K562 (cell line): ENCODE measurements at regions not wholly inside any gene's neighbourhood (a gene's known extent, or its start where the extent isn't known, plus 50 kb on each side); places are given as distances from the start of the nearest gene placed in this dataset.

Experiments used
- ATAC-seq: fragments of 200-7000 bp; cut with Tn5 transposase; 3 replicates; pipeline ENCODE4 v1.9.1; 2020; ENCODE audit warnings: moderate library complexity
- BruUV-seq: library from RNA; stranded (reverse); fragments of 400-500 nt; replicated peaks from 2 replicates; lab custom pipeline; 2021; lab: Mats Ljungman, UMichigan
- CTCF ChIA-PET: fragments of 300-600 bp; formaldehyde crosslinking; extraction: SDS; loops from one replicate; lab custom pipeline; 2021; ENCODE audit warnings: low intra/inter-chr PET ratio; lab: Yijun Ruan, JAX
- POLR2A ChIA-PET: fragments of 300-600, 350-650 bp; sonication (Branson Sonifier 250); formaldehyde crosslinking; extraction: SDS; loops from one replicate; lab custom pipeline; 2021; ENCODE audit warnings: antibody characterized with exemption, inconsistent platforms; lab: Yijun Ruan, JAX
- DNase-seq, 4 experiments: peaks; one replicate each; pipeline versions ENCODE4 v3.0.0 to v3.0.0-alpha.2; 2011 to 2018; ENCODE audit warnings: low spot score in 3 of 4, mixed read lengths in 3 of 4; ENCODE audit errors: extremely low read depth in 1 of 4
- FAIRE-seq: peaks from 2 replicates; lab custom pipeline; 2011; peaks lifted over from hg19 to GRCh38; lab: Jason Lieb, UNC
- H2AFZ ChIP-seq: 2 replicates; pipeline ENCODE4 v1.6.0; 2011; ENCODE audit warnings: low read depth, low read length, control low read depth, inconsistent platforms
- H3K27ac ChIP-seq: fragments of 200-600 bp; 3 replicates; pipeline ENCODE4 v1.8.0; 2011; ENCODE audit warnings: low read depth, mild to moderate bottlenecking, control low read depth, inconsistent platforms, low read length, moderate library complexity, mixed read lengths; ENCODE audit errors: extremely low read depth
- H3K27me3 ChIP-seq, 2 experiments: fragments of 300-600 bp in 1 of 2; 2 replicates in 1 of 2; 3 replicates in 1 of 2; pipeline versions ENCODE4 v1.6.0 to v1.8.0; 2011; ENCODE audit warnings: inconsistent platforms in 2 of 2, low read length in 2 of 2, mild to moderate bottlenecking in 1 of 2, mixed read lengths in 1 of 2, moderate library complexity in 1 of 2; ENCODE audit not compliant: control insufficient read depth in 2 of 2, insufficient read depth in 2 of 2
- H3K36me3 ChIP-seq: fragments of 300-600 bp; 3 replicates; pipeline ENCODE4 v1.8.0; 2011; ENCODE audit warnings: mild to moderate bottlenecking, low read length, inconsistent platforms; ENCODE audit not compliant: control insufficient read depth, insufficient read depth
- H3K4me1 ChIP-seq, 2 experiments: fragments of 200-600 bp in 1 of 2; replicated peaks in 1 of 2; 2 replicates in 1 of 2; 3 replicates in 1 of 2; pipeline versions ENCODE4 v1.5.1 to v1.8.0; 2011; ENCODE audit warnings: inconsistent platforms in 2 of 2, low read length in 2 of 2, mild to moderate bottlenecking in 1 of 2, mixed read lengths in 1 of 2, moderate library complexity in 1 of 2; ENCODE audit not compliant: control insufficient read depth in 2 of 2, insufficient read depth in 2 of 2
- H3K4me2 ChIP-seq: 2 replicates; pipeline ENCODE4 v1.6.1; 2011; ENCODE audit warnings: low read length, control low read depth, inconsistent platforms, mixed read lengths; ENCODE audit not compliant: insufficient read depth
- H3K4me3 ChIP-seq: fragments of 200-600 bp; sonication (generic), shearing (Covaris generic); 2 replicates; pipeline ENCODE4 v1.5.1; 2016; ENCODE audit warnings: control low read depth, inconsistent platforms
- H3K79me2 ChIP-seq: fragments of 200-600 bp; 3 replicates; pipeline ENCODE4 v1.8.0; 2011; ENCODE audit warnings: low read length, inconsistent platforms; ENCODE audit not compliant: control insufficient read depth, insufficient read depth
- H3K9ac ChIP-seq, 2 experiments: 2 replicates each; pipeline versions ENCODE4 v1.6.0 to v1.6.1; 2011; ENCODE audit warnings: low read depth in 2 of 2, low read length in 2 of 2, control low read depth in 1 of 2, inconsistent platforms in 1 of 2, mild to moderate bottlenecking in 1 of 2, mixed read lengths in 1 of 2; ENCODE audit not compliant: insufficient read depth in 1 of 2
- H3K9me1 ChIP-seq: one replicate; pipeline ENCODE4 v1.6.0; 2011; ENCODE audit warnings: inconsistent platforms, mild to moderate bottlenecking, low read length, moderate library complexity; ENCODE audit not compliant: control insufficient read depth, insufficient read depth
- H3K9me3 ChIP-seq: replicated peaks from 2 replicates; pipeline ENCODE4 v1.5.1; 2011; ENCODE audit warnings: low read depth, low read length, inconsistent platforms; ENCODE audit not compliant: control insufficient read depth, insufficient read depth
- H4K20me1 ChIP-seq: replicated peaks from 2 replicates; pipeline ENCODE4 v1.6.1; 2011; ENCODE audit warnings: low read length, inconsistent platforms, mixed read lengths; ENCODE audit not compliant: control insufficient read depth, insufficient read depth
- ARHGAP35 ChIP-seq: fragments of 450-650 bp; IDR thresholded peaks from 2 replicates; pipeline ENCODE4 v1.6.1; 2018; ENCODE audit not compliant: partially characterized antibody
- IFI16 ChIP-seq: fragments of 250-450 bp; sonication (Bioruptor Pico); IDR thresholded peaks from 2 replicates; pipeline ENCODE4 v2.1.2; 2022; ENCODE audit warnings: mild to moderate bottlenecking, inconsistent platforms
- STAT5B ChIP-seq: fragments of 250-450 bp; sonication (Bioruptor Pico); IDR thresholded peaks from 2 replicates; pipeline ENCODE4 v1.8.0; 2021; ENCODE audit warnings: mild to moderate bottlenecking, inconsistent platforms
- WGBS: fragments of 100-300 bp; shearing (Covaris generic); methylation state at CpG from one replicate; pipeline ENCODE4 v1.1.6; 2016; ENCODE audit warnings: low coverage, mixed read lengths; ENCODE audit not compliant: insufficient coverage; ENCODE audit errors: missing lambda C conversion rate; 5-methylcytosine and 5-hydroxymethylcytosine counted together
- in situ Hi-C: fragments of 300-500 bp; cut with MboI; formaldehyde crosslinking; loops from 4 replicates; pipeline ENCODE4 v1.15.0; 2018; ENCODE audit warnings: inconsistent platforms, mixed read lengths
- intact Hi-C: fragments of 100-400 bp; cut with micrococcal nuclease; formaldehyde crosslinking; loops from 2 replicates; pipeline ENCODE4 v1.14.2; 2022
- TF ChIP-seq, protein P1 (sequence below): fragments of 250-450 bp; sonication (Bioruptor Pico); IDR thresholded peaks from 2 replicates; pipeline ENCODE4 v1.4.0; 2020; ENCODE audit warnings: mild to moderate bottlenecking, moderate library complexity

DNA sequence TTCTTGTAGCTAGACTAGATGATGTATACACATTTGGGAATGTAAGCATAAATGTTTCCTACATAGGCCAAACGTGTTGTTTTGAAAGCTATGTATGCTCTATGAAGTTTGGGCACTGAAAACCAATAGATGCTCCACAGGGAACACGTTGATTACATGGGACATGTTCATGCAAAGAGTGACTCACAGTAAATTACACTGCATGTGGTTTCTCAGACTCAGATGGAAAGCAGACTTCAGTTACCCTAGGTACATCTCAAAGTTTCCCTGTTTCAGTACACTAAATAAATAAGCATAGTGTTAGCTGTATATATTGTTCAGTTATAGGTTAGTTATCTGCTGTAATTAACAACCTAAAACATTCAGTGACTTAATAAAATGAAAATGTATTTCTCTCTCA is 301.9 kb upstream of the RUNX1 start:
- no peaks in the 10 kb centered on the region for H3K9me1 ChIP-seq
- no peaks in the 10 kb centered on the region; a peak in 1 of 5 replicates for H3K27me3 ChIP-seq
- FAIRE-seq (no peak), DNase-seq (no peak), ATAC-seq (no peak)
- CTCF ChIA-PET = no interaction called here
- no peaks in the 10 kb centered on the region for H3K36me3 ChIP-seq
- no peaks in the 10 kb centered on the region for H3K9me3 ChIP-seq
- BruUV-seq = no TSS peak
- 12% methylated on average over 2 of the region's 2 CpGs for WGBS
- H3K4me3 ChIP-seq = no peak overlapping the region
- in situ Hi-C loops (no loop called here), intact Hi-C loops (no loop called here)
- no peak overlapping the region for H3K9ac ChIP-seq
- H3K79me2 ChIP-seq = no peaks in the 10 kb centered on the region
- no peak overlapping the region for H3K4me2 ChIP-seq
- TF ChIP-seq STAT5B (CRISPR knock-in tag) (no peak), ARHGAP35 (no peak), IFI16 (CRISPR knock-in tag) (no peak)
- TF ChIP-seq, protein P1, sequence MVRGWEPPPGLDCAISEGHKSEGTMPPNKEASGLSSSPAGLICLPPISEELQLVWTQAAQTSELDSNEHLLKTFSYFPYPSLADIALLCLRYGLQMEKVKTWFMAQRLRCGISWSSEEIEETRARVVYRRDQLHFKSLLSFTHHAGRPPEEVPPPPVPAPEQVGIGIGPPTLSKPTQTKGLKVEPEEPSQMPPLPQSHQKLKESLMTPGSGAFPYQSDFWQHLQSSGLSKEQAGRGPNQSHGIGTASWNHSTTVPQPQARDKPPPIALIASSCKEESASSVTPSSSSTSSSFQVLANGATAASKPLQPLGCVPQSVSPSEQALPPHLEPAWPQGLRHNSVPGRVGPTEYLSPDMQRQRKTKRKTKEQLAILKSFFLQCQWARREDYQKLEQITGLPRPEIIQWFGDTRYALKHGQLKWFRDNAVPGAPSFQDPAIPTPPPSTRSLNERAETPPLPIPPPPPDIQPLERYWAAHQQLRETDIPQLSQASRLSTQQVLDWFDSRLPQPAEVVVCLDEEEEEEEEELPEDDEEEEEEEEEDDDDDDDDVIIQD (CRISPR knock-in tag) = no peak
- POLR2A ChIA-PET = interaction anchor here (1.0 kb wide), 1 partner anchor 9 kb away, joined by 7 read pairs; no protein-coding TSS in a partner anchor
- H3K27ac ChIP-seq = no peak overlapping the region
- H2AFZ ChIP-seq = no peak overlapping the region
- H3K4me1 ChIP-seq = peaks cover 0 to 18% of the 10 kb centered on the region in 2 experiments; a peak in 3 of 5 replicates
- H4K20me1 ChIP-seq = no peaks in the 10 kb centered on the region
